H1 (cell line): ENCODE measurements at regions not wholly inside any gene's neighbourhood (a gene's known extent, or its start where the extent isn't known, plus 50 kb on each side); places are given as distances from the start of the nearest gene placed in this dataset.

ENCODE experiments used
- CTCF ChIA-PET: fragments of 300-600 bp; sonication (Branson Sonifier 250); formaldehyde crosslinking; loops from one replicate; lab custom pipeline; 2021; ENCODE audit not compliant: partially characterized antibody; lab: Charles Lee
- POLR2A ChIA-PET: fragments of 300-600 bp; sonication (Branson Sonifier 250); formaldehyde crosslinking; loops from one replicate; lab custom pipeline; 2021; ENCODE audit warnings: inconsistent platforms; ENCODE audit not compliant: partially characterized antibody; lab: Charles Lee
- DNase-seq, 2 experiments: peaks; one replicate each; pipeline versions ENCODE4 v3.0.0 to v3.0.0-alpha.2; 2010 to 2022; ENCODE audit warnings: low spot score in 2 of 2, low read depth in 1 of 2, mixed read lengths in 1 of 2
- FAIRE-seq: peaks from 2 replicates; lab custom pipeline; 2011; peaks lifted over from hg19 to GRCh38; lab: Jason Lieb, UNC
- H2AFZ ChIP-seq: 2 replicates; pipeline ENCODE4 v1.8.1; 2012; ENCODE audit warnings: low read length, inconsistent platforms
- H2AK5ac ChIP-seq: 2 replicates; pipeline ENCODE4 v1.6.1; 2013; ENCODE audit warnings: low read depth, low read length
- H2BK120ac ChIP-seq: replicated peaks from 2 replicates; pipeline ENCODE3; 2013; ENCODE audit warnings: low read depth, low read length, inconsistent platforms
- H2BK12ac ChIP-seq: 2 replicates; pipeline ENCODE4 v1.6.1; 2013; ENCODE audit warnings: low read depth, low read length
- H2BK15ac ChIP-seq: 2 replicates; pipeline ENCODE4 v1.6.1; 2013; ENCODE audit warnings: low read length
- H2BK20ac ChIP-seq: 2 replicates; pipeline ENCODE4 v1.6.1; 2013; ENCODE audit warnings: low read length
- H2BK5ac ChIP-seq: 2 replicates; pipeline ENCODE4 v1.6.1; 2013; ENCODE audit warnings: low read depth, low read length
- H3K14ac ChIP-seq: 2 replicates; pipeline ENCODE4 v1.6.1; 2013; ENCODE audit warnings: inconsistent platforms; ENCODE audit not compliant: insufficient read length
- H3K18ac ChIP-seq: 2 replicates; pipeline ENCODE4 v1.6.1; 2013; ENCODE audit warnings: low read length; ENCODE audit errors: extremely low read depth
- H3K23ac ChIP-seq: 2 replicates; pipeline ENCODE4 v1.6.1; 2013; ENCODE audit warnings: inconsistent platforms; ENCODE audit not compliant: insufficient read length
- H3K23me2 ChIP-seq: 2 replicates; pipeline ENCODE4 v1.6.1; 2013; ENCODE audit warnings: low read depth, low read length
- H3K27ac ChIP-seq: 2 replicates; pipeline ENCODE4 v1.6.1; 2011; ENCODE audit warnings: low read depth, low read length, inconsistent platforms
- H3K27me3 ChIP-seq, 4 experiments: replicated peaks in 1 of 4; 1 replicate in 1 of 4; 2 replicates in 3 of 4; pipeline versions ENCODE4 v1.6.1 to v1.8.1; 2011 to 2013; ENCODE audit warnings: low read length in 3 of 4, mild to moderate bottlenecking in 3 of 4, inconsistent platforms in 2 of 4, mixed read lengths in 2 of 4, moderate library complexity in 1 of 4; ENCODE audit not compliant: control insufficient read depth in 3 of 4, insufficient read depth in 3 of 4; ENCODE audit errors: extremely low read depth in 1 of 4
- H3K36me3 ChIP-seq, 4 experiments: 2 replicates each; pipeline versions ENCODE4 v1.6.1 to v1.8.1; 2011 to 2013; ENCODE audit warnings: mild to moderate bottlenecking in 4 of 4, low read length in 3 of 4, moderate library complexity in 2 of 4, control low read depth in 1 of 4, inconsistent platforms in 1 of 4; ENCODE audit not compliant: insufficient read depth in 4 of 4, control insufficient read depth in 2 of 4
- H3K4ac ChIP-seq: replicated peaks from 2 replicates; pipeline ENCODE3; 2013; ENCODE audit warnings: low read length, low read depth, mixed read lengths, inconsistent platforms; ENCODE audit not compliant: insufficient read length
- H3K4me1 ChIP-seq, 4 experiments: replicated peaks in 1 of 4; 1 replicate in 1 of 4; 2 replicates in 3 of 4; pipeline versions ENCODE4 v1.6.1 to v1.8.1; 2011 to 2013; ENCODE audit warnings: low read length in 3 of 4, inconsistent platforms in 2 of 4, mixed read lengths in 1 of 4; ENCODE audit not compliant: insufficient read depth in 4 of 4, control insufficient read depth in 3 of 4
- H3K4me2 ChIP-seq, 2 experiments: 2 replicates each; pipeline versions ENCODE4 v1.6.1 to v1.8.1; 2011 to 2013; ENCODE audit warnings: low read depth in 2 of 2, low read length in 2 of 2, control low read depth in 1 of 2, inconsistent platforms in 1 of 2, mild to moderate bottlenecking in 1 of 2; ENCODE audit not compliant: insufficient read depth in 1 of 2
- H3K4me3 ChIP-seq, 4 experiments: fragments of 200-600, 300-600 bp in 1 of 4; sonication (generic), shearing (Covaris generic), sonication (Bioruptor Twin) in 1 of 4; 2 replicates each; pipeline versions ENCODE4 v1.5.1 to v1.8.1; 2011 to 2016; ENCODE audit warnings: low read length in 4 of 4, low read depth in 3 of 4, control low read depth in 2 of 4, inconsistent platforms in 2 of 4, mild to moderate bottlenecking in 2 of 4, mixed read lengths in 1 of 4, moderate library complexity in 1 of 4; ENCODE audit not compliant: insufficient read depth in 2 of 4; ENCODE audit errors: extremely low read depth in 1 of 4
- H3K56ac ChIP-seq: replicated peaks from 2 replicates; pipeline ENCODE3; 2013; ENCODE audit warnings: low read depth, mild to moderate bottlenecking, mixed read lengths, low read length, inconsistent platforms; ENCODE audit not compliant: insufficient read length
- H3K79me1 ChIP-seq: 2 replicates; pipeline ENCODE4 v1.6.1; 2013; ENCODE audit warnings: low read depth, low read length, control low read depth
- H3K79me2 ChIP-seq, 2 experiments: 2 replicates each; pipeline versions ENCODE4 v1.6.1 to v1.8.1; 2012 to 2013; ENCODE audit warnings: low read length in 2 of 2, mild to moderate bottlenecking in 2 of 2, inconsistent platforms in 1 of 2; ENCODE audit not compliant: insufficient read depth in 2 of 2, control insufficient read depth in 1 of 2
- H3K9ac ChIP-seq, 4 experiments: replicated peaks in 1 of 4; 1 replicate in 1 of 4; 2 replicates in 3 of 4; pipeline versions ENCODE4 v1.6.1 to v1.8.1; 2011 to 2013; ENCODE audit warnings: low read depth in 3 of 4, low read length in 3 of 4, control low read depth in 2 of 4, mild to moderate bottlenecking in 2 of 4, moderate library complexity in 2 of 4, inconsistent platforms in 1 of 4; ENCODE audit errors: extremely low read depth in 1 of 4
- H3K9me3 ChIP-seq, 2 experiments: 2 replicates each; pipeline versions ENCODE4 v1.6.1 to v1.8.1; 2012 to 2013; ENCODE audit warnings: mild to moderate bottlenecking in 2 of 2, moderate library complexity in 2 of 2, control low read depth in 1 of 2, inconsistent platforms in 1 of 2, low read depth in 1 of 2, low read length in 1 of 2, mixed read lengths in 1 of 2; ENCODE audit not compliant: insufficient read depth in 2 of 2
- H4K20me1 ChIP-seq, 2 experiments: replicated peaks in 1 of 2; 2 replicates each; pipeline versions ENCODE3 to v1.8.1; 2011 to 2013; ENCODE audit warnings: inconsistent platforms in 2 of 2, low read length in 2 of 2, mild to moderate bottlenecking in 1 of 2; ENCODE audit not compliant: insufficient read depth in 2 of 2, control insufficient read depth in 1 of 2
- H4K5ac ChIP-seq: 2 replicates; pipeline ENCODE4 v1.6.1; 2013; ENCODE audit warnings: low read length, low read depth, mixed read lengths, inconsistent platforms; ENCODE audit not compliant: insufficient read length
- H4K8ac ChIP-seq: 2 replicates; pipeline ENCODE4 v1.8.0; 2013; ENCODE audit warnings: mild to moderate bottlenecking, moderate library complexity, low read length, inconsistent platforms; ENCODE audit not compliant: insufficient read depth; ENCODE audit errors: extremely low read depth
- H4K91ac ChIP-seq: replicated peaks from 2 replicates; pipeline ENCODE3; 2013; ENCODE audit warnings: low read length, mixed read lengths, inconsistent platforms; ENCODE audit not compliant: insufficient read length
- CBX8 ChIP-seq: fragments of 300-800, 300-1000 bp; sonication (generic); IDR thresholded peaks from 2 replicates; pipeline ENCODE4 v1.7.1; 2016; ENCODE audit warnings: low read depth, low read length, borderline replicate concordance
- CHD1 ChIP-seq: IDR thresholded peaks from 2 replicates; pipeline ENCODE4 v1.6.1; 2012; ENCODE audit warnings: low read depth, low read length, improper control_type of control experiment
- CREB1 ChIP-seq: IDR thresholded peaks from 2 replicates; pipeline ENCODE4 v1.6.1; 2012; ENCODE audit warnings: inconsistent platforms
- EZH2 ChIP-seq: fragments of 200-600 bp; sonication (generic); IDR thresholded peaks from 2 replicates; pipeline ENCODE4 v1.7.1; 2012; ENCODE audit warnings: low read depth, mild to moderate bottlenecking, moderate library complexity, low read length, inconsistent platforms; ENCODE audit not compliant: severe bottlenecking
- HDAC6 ChIP-seq: IDR thresholded peaks from one replicate; pipeline ENCODE4 v1.7.1; 2012; ENCODE audit warnings: low read depth, mild to moderate bottlenecking, inconsistent platforms, low read length, moderate library complexity
- KDM4A ChIP-seq: IDR thresholded peaks from one replicate; pipeline ENCODE4 v1.7.1; 2012; ENCODE audit warnings: low read depth, mild to moderate bottlenecking, moderate library complexity, low read length, inconsistent platforms; ENCODE audit not compliant: severe bottlenecking
- MAFK ChIP-seq: IDR thresholded peaks from 2 replicates; pipeline ENCODE4 v1.6.1; 2012; ENCODE audit warnings: low read depth, mild to moderate bottlenecking, improper control_type of control experiment, low read length
- NRF1 ChIP-seq: IDR thresholded peaks from 2 replicates; pipeline ENCODE4 v1.6.1; 2011; ENCODE audit warnings: mild to moderate bottlenecking, low read depth, low read length, improper control_type of control experiment
- SP2 ChIP-seq: IDR thresholded peaks from 2 replicates; pipeline ENCODE4 v1.6.1; 2012; ENCODE audit warnings: mild to moderate bottlenecking, low read length, inconsistent platforms
- ZNF274 ChIP-seq: IDR thresholded peaks from 2 replicates; pipeline ENCODE4 v1.7.0; 2012; ENCODE audit warnings: low read length, borderline replicate concordance; ENCODE audit errors: extremely low read depth
- WGBS, 2 experiments: shearing (Covaris generic) in 1 of 2; methylation state at CpG; one replicate each; pipeline versions ENCODE4 v1.1.6 to v1.1.7; 2013 to 2015; ENCODE audit warnings: low lambda C conversion rate in 2 of 2, mixed read lengths in 2 of 2, inconsistent platforms in 1 of 2, low coverage in 1 of 2, missing lambda C conversion rate in 1 of 2; ENCODE audit not compliant: insufficient replicate concordance in 2 of 2, insufficient coverage in 1 of 2, insufficient read length in 1 of 2; ENCODE audit errors: extremely low coverage in 1 of 2, missing lambda C conversion rate in 1 of 2; 5-methylcytosine and 5-hydroxymethylcytosine counted together
- TF ChIP-seq, protein P1 (sequence below): IDR thresholded peaks from 2 replicates; pipeline ENCODE4 v1.6.1; 2012; ENCODE audit warnings: inconsistent platforms

DNA sequence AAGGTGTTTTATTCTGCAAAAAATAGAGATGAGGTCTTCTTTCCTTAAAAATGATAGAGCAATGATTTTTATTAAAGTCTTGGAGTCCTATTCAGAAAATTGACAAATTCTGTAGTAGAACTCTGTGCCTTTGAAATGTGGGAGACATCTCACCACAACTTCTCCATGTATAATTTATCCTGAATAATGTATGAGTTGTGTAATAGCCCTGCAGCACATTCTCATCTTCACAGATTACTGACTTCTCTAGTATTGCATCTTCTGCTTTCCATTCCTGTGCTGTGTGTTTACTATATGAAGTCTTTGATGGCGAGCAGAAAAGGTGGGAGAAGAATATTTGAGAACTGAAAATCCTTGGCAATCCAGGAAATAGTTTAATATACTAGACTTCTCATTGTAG, 255.6 kb downstream of the TTC6 start:
- Histone ChIP-seq H3K27me3 (no peaks in the 10 kb centered on the region), H3K23me2 (no peaks in the 10 kb centered on the region), H2BK12ac (no peak overlapping the region), H4K91ac (no peak overlapping the region), H4K8ac (no peak overlapping the region), H3K9ac (no peak overlapping the region), H3K4ac (no peak overlapping the region), H3K79me1 (no peaks in the 10 kb centered on the region), H3K4me2 (no peak overlapping the region), H3K18ac (no peak overlapping the region), H4K20me1 (no peaks in the 10 kb centered on the region), H3K56ac (no peak overlapping the region), H2AFZ (no peak overlapping the region), H3K9me3 (no peaks in the 10 kb centered on the region), H4K5ac (no peak overlapping the region), H2BK120ac (no peak overlapping the region), H3K23ac (no peak overlapping the region), H3K36me3 (no peaks in the 10 kb centered on the region), H2BK20ac (no peak overlapping the region), H3K27ac (no peak overlapping the region), H2BK15ac (no peak overlapping the region), H3K4me1 (no peaks in the 10 kb centered on the region), H3K79me2 (no peaks in the 10 kb centered on the region), H3K14ac (no peak overlapping the region), H2BK5ac (no peak overlapping the region), H3K4me3 (no peak overlapping the region), H2AK5ac (no peak overlapping the region)
- TF ChIP-seq HDAC6 (no peak), MAFK (no peak), NRF1 (no peak), CHD1 (no peak), KDM4A (no peak), CREB1 (no peak), CBX8 (no peak), SP2 (no peak), ZNF274 (no peak), EZH2 (no peak)
- TF ChIP-seq, protein P1, sequence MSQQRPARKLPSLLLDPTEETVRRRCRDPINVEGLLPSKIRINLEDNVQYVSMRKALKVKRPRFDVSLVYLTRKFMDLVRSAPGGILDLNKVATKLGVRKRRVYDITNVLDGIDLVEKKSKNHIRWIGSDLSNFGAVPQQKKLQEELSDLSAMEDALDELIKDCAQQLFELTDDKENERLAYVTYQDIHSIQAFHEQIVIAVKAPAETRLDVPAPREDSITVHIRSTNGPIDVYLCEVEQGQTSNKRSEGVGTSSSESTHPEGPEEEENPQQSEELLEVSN, result no peak
- 96% methylated on average over 1 of the region's 1 CpG; no CpG with 5 or more reads in 1 of the 2 experiments for WGBS, 2 experiments
- DNase-seq (no peak), FAIRE-seq (no peak)
- CTCF ChIA-PET, result interaction anchor here (1.3 to 1.7 kb wide), 2 partner anchors 10 to 24 kb away, joined by 4 to 5 read pairs; no protein-coding TSS in a partner anchor
- POLR2A ChIA-PET, result no interaction called here
